ENCODE measurements at regions not wholly inside any gene's neighbourhood (a gene's known extent, or its start where the extent isn't known, plus 50 kb on each side); places are given as distances from the start of the nearest gene placed in this dataset.

- DNase-seq, result no peak
These were observed 303.4 kb downstream of the RAB28 start for GRCh38 chr4:13180701-13181100.

GRCh38 chr4:13178621-13179020 lies 305.5 kb downstream of the RAB28 start:
- no peak for DNase-seq

- DNase-seq, result no peak
These were observed 307.4 kb downstream of the RAB28 start for GRCh38 chr4:13176741-13177142.

GRCh38 chr4:13174926-13175325 lies 309.2 kb downstream of the RAB28 start:
- DNase-seq, result no peak

GRCh38 chr4:13174001-13174400 lies 310.1 kb downstream of the RAB28 start:
- no peak for DNase-seq

GRCh38 chr4:13171292-13172057 lies 312.7 kb downstream of the RAB28 start:
- no peak for DNase-seq

- DNase-seq, result no peak
These were observed 314.2 kb downstream of the RAB28 start for GRCh38 chr4:13169731-13170525.

- DNase-seq, result no peak
These were observed 315.8 kb downstream of the RAB28 start for GRCh38 chr4:13168326-13168725.

GRCh38 chr4:13166214-13166613 lies 317.9 kb downstream of the RAB28 start:
- no peak for DNase-seq

GRCh38 chr4:13164783-13165331 lies 319.3 kb downstream of the RAB28 start:
- DNase-seq, result no peak

- DNase-seq, result no peak
These were observed 321.3 kb downstream of the RAB28 start for GRCh38 chr4:13162886-13163285.

GRCh38 chr4:13160920-13161319 lies 323.2 kb downstream of the RAB28 start:
- DNase-seq, result no peak

- DNase-seq, result no peak
These were observed 325.0 kb downstream of the RAB28 start for GRCh38 chr4:13159041-13159620.

- no peak for DNase-seq
These were observed 332.9 kb downstream of the RAB28 start for GRCh38 chr4:13151194-13151593.

- no peak for DNase-seq
These were observed 340.7 kb downstream of the RAB28 start for GRCh38 chr4:13143222-13144070.

- DNase-seq, result no peak
These were observed 341.4 kb downstream of the RAB28 start for GRCh38 chr4:13142726-13143125.

- DNase-seq, result no peak
These were observed 341.9 kb downstream of the RAB28 start for GRCh38 chr4:13142191-13142590.

GRCh38 chr4:13137390-13137789 lies 346.8 kb downstream of the RAB28 start:
- DNase-seq, result no peak

GRCh38 chr4:13133700-13134099 lies 350.4 kb downstream of the RAB28 start:
- no peak for DNase-seq

GRCh38 chr4:13130848-13131247 lies 353.3 kb downstream of the RAB28 start:
- no peak for DNase-seq

GRCh38 chr4:13129095-13129494 lies 355.0 kb downstream of the RAB28 start:
- no peak for DNase-seq
